GM13976 (cell line): ENCODE measurements at regions not wholly inside any gene's neighbourhood (a gene's known extent, or its start where the extent isn't known, plus 50 kb on each side); places are given as distances from the start of the nearest gene placed in this dataset.

Experiments
- DNase-seq: peaks from one replicate; pipeline ENCODE4 v3.0.0; 2012; ENCODE audit warnings: low spot score
- in situ Hi-C: fragments of 300-500 bp; cut with MboI; formaldehyde crosslinking; loops from one replicate; pipeline ENCODE4 v1.12.0; 2022; ENCODE audit warnings: low sequenced_read_pairs, mixed read lengths, inconsistent platforms; ENCODE audit not compliant: unreplicated experiment
- TF ChIP-seq, protein P1 (sequence below): IDR thresholded peaks from 2 replicates; pipeline ENCODE4 v1.5.1; 2012; ENCODE audit warnings: borderline replicate concordance, mild to moderate bottlenecking; ENCODE audit not compliant: insufficient read depth; ENCODE audit errors: extremely low read depth, missing control alignments, control extremely low read depth

DNA sequence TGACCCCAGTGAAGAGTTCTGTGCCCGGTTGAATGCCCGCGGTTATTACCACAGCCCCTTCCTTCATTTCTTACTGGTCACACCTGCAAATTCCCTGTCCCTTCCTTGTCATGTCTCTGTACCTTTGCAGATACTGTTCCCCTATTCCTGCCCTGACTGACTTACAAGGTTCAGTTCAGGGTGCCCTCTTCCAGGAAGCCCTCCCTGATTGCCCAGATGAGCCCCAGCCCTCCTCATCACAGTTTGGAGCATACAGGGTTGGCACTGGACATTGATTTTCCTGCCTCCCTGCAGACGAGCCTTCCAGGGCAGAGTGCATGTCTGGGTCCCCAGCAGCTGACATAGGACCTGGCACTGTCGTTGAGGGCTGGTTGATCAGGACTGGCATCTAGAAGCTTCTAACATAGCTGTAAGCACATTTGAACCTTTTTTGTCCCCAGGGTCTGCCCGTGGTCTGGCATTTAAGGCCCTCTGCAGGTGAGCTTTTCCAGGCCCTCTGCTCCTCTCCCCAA lies 70.4 kb upstream of the SHISAL1 start:
- in situ Hi-C loops, result loop anchor here (25.0 kb wide), 1 partner anchor 396 kb away; no protein-coding TSS in a partner anchor
- TF ChIP-seq, protein P1, sequence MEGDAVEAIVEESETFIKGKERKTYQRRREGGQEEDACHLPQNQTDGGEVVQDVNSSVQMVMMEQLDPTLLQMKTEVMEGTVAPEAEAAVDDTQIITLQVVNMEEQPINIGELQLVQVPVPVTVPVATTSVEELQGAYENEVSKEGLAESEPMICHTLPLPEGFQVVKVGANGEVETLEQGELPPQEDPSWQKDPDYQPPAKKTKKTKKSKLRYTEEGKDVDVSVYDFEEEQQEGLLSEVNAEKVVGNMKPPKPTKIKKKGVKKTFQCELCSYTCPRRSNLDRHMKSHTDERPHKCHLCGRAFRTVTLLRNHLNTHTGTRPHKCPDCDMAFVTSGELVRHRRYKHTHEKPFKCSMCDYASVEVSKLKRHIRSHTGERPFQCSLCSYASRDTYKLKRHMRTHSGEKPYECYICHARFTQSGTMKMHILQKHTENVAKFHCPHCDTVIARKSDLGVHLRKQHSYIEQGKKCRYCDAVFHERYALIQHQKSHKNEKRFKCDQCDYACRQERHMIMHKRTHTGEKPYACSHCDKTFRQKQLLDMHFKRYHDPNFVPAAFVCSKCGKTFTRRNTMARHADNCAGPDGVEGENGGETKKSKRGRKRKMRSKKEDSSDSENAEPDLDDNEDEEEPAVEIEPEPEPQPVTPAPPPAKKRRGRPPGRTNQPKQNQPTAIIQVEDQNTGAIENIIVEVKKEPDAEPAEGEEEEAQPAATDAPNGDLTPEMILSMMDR, result no peak
- DNase-seq, result no peak

DNA sequence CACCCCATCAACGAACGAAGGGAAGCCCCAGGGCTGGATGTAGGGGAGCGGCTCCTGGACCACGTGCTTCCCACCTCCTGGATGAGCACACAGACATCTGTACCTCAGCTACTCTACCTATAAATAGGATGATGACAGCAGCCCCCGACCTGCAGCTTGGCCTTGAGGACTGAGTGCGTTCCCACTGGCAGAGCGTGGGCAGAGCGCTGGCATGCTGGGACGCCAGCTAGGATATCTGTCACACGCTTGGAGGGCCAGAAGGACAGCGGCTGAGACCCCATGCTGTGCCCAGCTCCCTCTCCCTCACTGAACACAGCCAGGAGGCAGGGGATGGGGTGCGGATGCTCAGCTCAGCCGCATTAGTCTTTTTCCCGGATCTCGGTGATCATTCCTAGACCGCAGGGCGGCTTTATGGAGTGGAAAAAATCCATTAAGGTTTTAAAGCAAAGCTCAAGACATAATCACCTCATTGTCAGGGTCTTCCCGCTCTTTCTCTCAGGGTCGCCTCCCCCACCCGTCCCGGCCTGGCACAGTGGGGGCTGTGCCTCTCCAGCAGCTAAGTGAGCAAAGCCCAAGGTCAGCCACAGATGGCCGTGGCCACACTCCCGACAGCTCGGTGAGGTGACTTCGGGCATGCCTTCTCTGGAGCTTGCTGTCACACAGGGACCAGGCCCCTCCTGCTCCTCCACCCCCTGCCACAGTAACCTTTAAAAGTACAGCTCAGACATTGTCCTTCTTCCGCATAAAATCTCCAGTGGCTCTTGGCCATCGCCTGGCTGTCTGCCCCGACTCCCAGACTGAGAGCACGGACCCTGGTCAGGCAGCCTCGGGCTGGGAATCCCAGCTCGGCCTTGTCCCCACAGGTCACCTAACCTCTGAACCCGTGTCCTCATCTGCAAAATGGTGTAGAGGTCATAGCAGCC lies 69.6 kb upstream of the SHISAL1 start:
- TF ChIP-seq, protein P1, result no peak
- in situ Hi-C loops, result loop anchor here (25.0 kb wide), 1 partner anchor 395 kb away; no protein-coding TSS in a partner anchor
- DNase-seq, result no peak

DNA sequence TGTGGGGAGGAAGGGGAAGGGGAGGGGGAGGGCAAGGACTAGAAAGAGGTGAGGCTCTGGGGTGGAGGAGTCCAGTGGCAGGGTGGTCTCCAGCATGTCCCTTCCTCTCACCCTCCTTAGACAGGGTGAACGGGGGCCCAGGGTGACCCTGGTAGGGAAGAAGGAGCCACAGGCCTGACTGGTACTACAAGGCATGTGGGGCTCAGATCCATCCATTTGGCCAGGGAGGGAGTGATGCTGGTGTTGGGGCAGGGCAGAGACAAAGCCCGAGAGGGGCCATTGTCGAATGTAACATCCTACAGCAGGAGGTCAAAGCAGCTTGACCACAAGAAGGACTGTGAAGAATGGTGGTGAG lies 69.0 kb upstream of the SHISAL1 start:
- in situ Hi-C loops, result loop anchor here (25.0 kb wide), 1 partner anchor 394 kb away; no protein-coding TSS in a partner anchor
- TF ChIP-seq, protein P1, result no peak
- no peak for DNase-seq

DNA sequence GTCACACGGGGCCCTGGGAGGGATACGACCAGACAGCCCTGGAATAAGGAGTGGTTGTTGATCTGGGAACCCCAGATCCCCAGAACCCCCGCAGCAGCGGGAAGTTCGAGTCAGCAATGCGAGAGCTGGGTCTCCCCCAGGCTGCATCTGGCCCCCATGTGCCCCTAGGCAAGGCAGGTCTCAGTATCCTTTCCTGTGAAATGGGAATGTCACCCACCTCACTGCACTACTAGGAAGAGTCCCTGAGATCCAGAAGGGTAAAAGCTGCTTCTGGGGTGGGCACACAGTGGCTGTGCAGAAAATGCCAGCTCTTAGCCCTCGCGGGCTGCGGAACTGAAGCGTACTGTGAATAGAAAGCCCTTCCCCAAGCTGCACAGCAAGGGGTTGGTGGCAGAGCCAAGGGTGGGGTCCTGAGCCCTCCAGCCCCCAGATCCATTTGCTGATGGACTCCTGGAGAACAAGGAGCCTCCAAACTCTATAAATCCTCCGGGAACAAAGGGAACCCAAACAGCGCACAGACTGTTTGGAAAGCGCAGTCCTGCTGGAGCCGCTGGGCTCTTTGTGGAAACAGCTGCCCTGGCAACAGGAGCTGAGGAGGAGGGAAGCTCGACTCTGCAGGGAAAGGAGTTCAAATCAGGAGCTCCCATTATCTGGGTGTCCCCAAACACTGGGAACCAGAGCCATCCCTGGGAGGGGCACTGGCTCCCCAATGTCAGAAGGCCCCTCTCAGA lies 68.2 kb upstream of the SHISAL1 start:
- DNase-seq, result no peak
- in situ Hi-C loops, result loop anchor here (25.0 kb wide), 1 partner anchor 394 kb away; no protein-coding TSS in a partner anchor
- TF ChIP-seq, protein P1, result no peak

DNA sequence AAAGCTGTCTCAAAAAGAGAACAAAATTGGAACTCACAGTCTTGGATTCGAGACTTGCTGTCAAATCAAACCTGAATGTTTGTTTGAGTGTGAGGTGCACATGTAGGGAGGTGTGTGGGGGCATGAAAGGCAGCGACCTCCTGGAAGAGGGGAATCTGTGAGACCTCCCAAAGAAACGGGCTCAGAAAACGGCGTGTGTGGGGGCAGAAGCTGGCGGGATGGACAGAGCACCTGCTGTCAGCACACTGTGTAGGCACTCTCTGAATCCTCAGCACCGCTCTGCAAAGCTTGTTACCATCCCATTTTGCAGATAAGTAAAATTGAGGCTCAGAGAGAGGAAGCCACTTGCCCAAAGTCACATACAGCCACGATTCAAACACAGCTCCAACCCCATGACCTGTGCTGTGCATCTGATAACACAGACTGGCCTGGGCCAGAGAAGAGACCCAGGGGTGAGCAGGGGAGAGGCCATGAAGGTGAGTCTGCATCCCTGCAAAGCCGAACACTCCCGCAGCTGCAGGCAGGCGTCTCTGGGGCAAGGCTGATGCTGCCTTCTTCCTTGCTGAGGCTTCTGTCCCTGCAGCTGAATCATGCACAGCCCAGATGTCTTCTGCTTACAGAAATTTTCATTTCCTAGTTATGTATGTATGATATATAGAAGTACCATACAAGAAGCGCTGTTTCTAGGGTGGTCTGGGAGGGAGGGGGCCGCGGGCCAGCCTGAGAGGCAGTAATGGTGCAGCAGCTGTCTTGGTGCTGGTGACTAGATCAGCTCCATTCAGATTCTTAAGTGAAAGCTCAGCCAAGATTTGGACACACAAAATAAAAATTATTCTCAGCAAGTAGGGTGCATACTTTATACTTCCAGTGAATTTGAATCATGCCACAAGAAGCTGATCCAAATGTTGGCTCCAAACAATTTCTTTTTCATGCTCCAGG lies 67.3 kb upstream of the SHISAL1 start:
- TF ChIP-seq, protein P1, result no peak
- in situ Hi-C loops, result loop anchor here (25.0 kb wide), 1 partner anchor 393 kb away; no protein-coding TSS in a partner anchor

More for the DNA sequence above, 67.3 kb upstream of the SHISAL1 start:
- no peak for DNase-seq
